ENCODE measurements at regions not wholly inside any gene's neighbourhood (a gene's known extent, or its start where the extent isn't known, plus 50 kb on each side); places are given as distances from the start of the nearest gene placed in this dataset.

DNA sequence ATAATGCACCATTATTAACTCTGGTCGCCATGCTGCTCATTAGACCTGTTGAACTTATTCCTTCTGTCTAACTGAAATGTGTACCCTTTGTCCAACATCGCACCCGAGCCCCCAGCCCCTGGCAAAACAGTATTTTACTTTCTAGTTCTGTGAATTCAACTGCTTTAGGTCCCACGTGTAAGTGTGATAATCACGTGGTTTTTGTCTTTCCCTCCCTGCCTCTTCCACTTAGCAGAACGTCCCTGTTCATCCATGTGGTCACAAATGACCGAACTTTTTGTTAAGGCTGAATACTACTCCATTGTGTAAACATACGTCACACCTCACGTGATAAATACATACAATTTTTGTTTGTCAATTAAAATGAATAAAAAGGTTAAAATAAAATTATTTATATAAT is 826.9 kb downstream of the DCDC2C start (continued):
- TF ChIP-seq ATF3 (IDR thresholded peaks at IDR 0.05; ENCODE audit: borderline replicate concordance, extremely low read depth, low read depth, low read length) (no peak), SUZ12 (IDR thresholded peaks at IDR 0.05; ENCODE audit: unreplicated experiment) (no peak), POLR2AphosphoS5 (IDR thresholded peaks at IDR 0.05; ENCODE audit: low read length) (no peak), MEF2A (IDR thresholded peaks at IDR 0.05; ENCODE audit: insufficient read depth, low read depth, low read length) (no peak), KAT2A (conservative IDR thresholded peaks at IDR 0.05; ENCODE audit: control insufficient read depth, low read depth, low read length) (no peak), MLLT1 (IDR thresholded peaks at IDR 0.05) (no peak)
- TF ChIP-seq, protein P1, sequence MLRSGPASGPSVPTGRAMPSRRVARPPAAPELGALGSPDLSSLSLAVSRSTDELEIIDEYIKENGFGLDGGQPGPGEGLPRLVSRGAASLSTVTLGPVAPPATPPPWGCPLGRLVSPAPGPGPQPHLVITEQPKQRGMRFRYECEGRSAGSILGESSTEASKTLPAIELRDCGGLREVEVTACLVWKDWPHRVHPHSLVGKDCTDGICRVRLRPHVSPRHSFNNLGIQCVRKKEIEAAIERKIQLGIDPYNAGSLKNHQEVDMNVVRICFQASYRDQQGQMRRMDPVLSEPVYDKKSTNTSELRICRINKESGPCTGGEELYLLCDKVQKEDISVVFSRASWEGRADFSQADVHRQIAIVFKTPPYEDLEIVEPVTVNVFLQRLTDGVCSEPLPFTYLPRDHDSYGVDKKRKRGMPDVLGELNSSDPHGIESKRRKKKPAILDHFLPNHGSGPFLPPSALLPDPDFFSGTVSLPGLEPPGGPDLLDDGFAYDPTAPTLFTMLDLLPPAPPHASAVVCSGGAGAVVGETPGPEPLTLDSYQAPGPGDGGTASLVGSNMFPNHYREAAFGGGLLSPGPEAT (IDR thresholded peaks at IDR 0.05; ENCODE audit: low read depth): no peak
- TF ChIP-seq, protein P2, sequence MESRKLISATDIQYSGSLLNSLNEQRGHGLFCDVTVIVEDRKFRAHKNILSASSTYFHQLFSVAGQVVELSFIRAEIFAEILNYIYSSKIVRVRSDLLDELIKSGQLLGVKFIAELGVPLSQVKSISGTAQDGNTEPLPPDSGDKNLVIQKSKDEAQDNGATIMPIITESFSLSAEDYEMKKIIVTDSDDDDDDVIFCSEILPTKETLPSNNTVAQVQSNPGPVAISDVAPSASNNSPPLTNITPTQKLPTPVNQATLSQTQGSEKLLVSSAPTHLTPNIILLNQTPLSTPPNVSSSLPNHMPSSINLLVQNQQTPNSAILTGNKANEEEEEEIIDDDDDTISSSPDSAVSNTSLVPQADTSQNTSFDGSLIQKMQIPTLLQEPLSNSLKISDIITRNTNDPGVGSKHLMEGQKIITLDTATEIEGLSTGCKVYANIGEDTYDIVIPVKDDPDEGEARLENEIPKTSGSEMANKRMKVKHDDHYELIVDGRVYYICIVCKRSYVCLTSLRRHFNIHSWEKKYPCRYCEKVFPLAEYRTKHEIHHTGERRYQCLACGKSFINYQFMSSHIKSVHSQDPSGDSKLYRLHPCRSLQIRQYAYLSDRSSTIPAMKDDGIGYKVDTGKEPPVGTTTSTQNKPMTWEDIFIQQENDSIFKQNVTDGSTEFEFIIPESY (IDR thresholded peaks at IDR 0.05): no peak
- TF ChIP-seq, protein P3, sequence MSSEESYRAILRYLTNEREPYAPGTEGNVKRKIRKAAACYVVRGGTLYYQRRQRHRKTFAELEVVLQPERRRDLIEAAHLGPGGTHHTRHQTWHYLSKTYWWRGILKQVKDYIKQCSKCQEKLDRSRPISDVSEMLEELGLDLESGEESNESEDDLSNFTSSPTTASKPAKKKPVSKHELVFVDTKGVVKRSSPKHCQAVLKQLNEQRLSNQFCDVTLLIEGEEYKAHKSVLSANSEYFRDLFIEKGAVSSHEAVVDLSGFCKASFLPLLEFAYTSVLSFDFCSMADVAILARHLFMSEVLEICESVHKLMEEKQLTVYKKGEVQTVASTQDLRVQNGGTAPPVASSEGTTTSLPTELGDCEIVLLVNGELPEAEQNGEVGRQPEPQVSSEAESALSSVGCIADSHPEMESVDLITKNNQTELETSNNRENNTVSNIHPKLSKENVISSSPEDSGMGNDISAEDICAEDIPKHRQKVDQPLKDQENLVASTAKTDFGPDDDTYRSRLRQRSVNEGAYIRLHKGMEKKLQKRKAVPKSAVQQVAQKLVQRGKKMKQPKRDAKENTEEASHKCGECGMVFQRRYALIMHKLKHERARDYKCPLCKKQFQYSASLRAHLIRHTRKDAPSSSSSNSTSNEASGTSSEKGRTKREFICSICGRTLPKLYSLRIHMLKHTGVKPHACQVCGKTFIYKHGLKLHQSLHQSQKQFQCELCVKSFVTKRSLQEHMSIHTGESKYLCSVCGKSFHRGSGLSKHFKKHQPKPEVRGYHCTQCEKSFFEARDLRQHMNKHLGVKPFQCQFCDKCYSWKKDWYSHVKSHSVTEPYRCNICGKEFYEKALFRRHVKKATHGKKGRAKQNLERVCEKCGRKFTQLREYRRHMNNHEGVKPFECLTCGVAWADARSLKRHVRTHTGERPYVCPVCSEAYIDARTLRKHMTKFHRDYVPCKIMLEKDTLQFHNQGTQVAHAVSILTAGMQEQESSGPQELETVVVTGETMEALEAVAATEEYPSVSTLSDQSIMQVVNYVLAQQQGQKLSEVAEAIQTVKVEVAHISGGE (CRISPR knock-in tag; IDR thresholded peaks at IDR 0.05): no peak

Data from GM12878 (cell line).